ENCODE measurements at regions not wholly inside any gene's neighbourhood (a gene's known extent, or its start where the extent isn't known, plus 50 kb on each side); places are given as distances from the start of the nearest gene placed in this dataset.
A peak's percentile ranks its signal among the peaks of the same experiment; 100 is the strongest.

GRCh38 chr7:91565499-91566401 lies 301.5 kb downstream of the FZD1 start (continued):
- TF ChIP-seq, protein P1, sequence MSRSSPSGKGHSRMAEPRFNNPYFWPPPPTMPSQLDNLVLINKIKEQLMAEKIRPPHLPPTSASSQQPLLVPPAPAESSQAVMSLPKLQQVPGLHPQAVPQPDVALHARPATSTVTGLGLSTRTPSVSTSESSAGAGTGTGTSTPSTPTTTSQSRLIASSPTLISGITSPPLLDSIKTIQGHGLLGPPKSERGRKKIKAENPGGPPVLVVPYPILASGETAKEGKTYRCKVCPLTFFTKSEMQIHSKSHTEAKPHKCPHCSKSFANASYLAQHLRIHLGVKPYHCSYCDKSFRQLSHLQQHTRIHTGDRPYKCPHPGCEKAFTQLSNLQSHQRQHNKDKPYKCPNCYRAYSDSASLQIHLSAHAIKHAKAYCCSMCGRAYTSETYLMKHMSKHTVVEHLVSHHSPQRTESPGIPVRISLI (CRISPR knock-in tag; IDR thresholded peaks at IDR 0.05; ENCODE audit: borderline replicate concordance): no peak
- TF ChIP-seq HOXA9 (CRISPR knock-in tag; IDR thresholded peaks at IDR 0.05; ENCODE audit: borderline replicate concordance) (no peak), ZMAT5 (CRISPR knock-in tag; IDR thresholded peaks at IDR 0.05; ENCODE audit: borderline replicate concordance, low read depth) (no peak), SCMH1 (CRISPR knock-in tag; IDR thresholded peaks at IDR 0.05; ENCODE audit: borderline replicate concordance) (no peak), DNMT3B (CRISPR knock-in tag; conservative IDR thresholded peaks at IDR 0.05) (no peak), MIXL1 (CRISPR knock-in tag; IDR thresholded peaks at IDR 0.05) (no peak), ZFX (CRISPR knock-in tag; IDR thresholded peaks at IDR 0.05; ENCODE audit: low read depth) (peak; percentile 53), SP140L (CRISPR knock-in tag; IDR thresholded peaks at IDR 0.05; ENCODE audit: borderline replicate concordance) (no peak), NR2F2 (IDR thresholded peaks at IDR 0.05; ENCODE audit: borderline replicate concordance, low read depth) (peak; percentile 49; the same call in 1 of the 2 replicates), HOMEZ (CRISPR knock-in tag; IDR thresholded peaks at IDR 0.05; ENCODE audit: low read depth) (no peak), ZC3H13 (CRISPR knock-in tag; IDR thresholded peaks at IDR 0.05) (no peak), GABPB1 (CRISPR knock-in tag; IDR thresholded peaks at IDR 0.05) (no peak), ZBTB33 (CRISPR knock-in tag; IDR thresholded peaks at IDR 0.05) (no peak), ZSCAN20 (CRISPR knock-in tag; IDR thresholded peaks at IDR 0.05; ENCODE audit: borderline replicate concordance) (no peak), ZBTB7A (CRISPR knock-in tag; IDR thresholded peaks at IDR 0.05) (no peak), CHCHD3 (CRISPR knock-in tag; IDR thresholded peaks at IDR 0.05) (no peak)
- TF ChIP-seq, protein P2, sequence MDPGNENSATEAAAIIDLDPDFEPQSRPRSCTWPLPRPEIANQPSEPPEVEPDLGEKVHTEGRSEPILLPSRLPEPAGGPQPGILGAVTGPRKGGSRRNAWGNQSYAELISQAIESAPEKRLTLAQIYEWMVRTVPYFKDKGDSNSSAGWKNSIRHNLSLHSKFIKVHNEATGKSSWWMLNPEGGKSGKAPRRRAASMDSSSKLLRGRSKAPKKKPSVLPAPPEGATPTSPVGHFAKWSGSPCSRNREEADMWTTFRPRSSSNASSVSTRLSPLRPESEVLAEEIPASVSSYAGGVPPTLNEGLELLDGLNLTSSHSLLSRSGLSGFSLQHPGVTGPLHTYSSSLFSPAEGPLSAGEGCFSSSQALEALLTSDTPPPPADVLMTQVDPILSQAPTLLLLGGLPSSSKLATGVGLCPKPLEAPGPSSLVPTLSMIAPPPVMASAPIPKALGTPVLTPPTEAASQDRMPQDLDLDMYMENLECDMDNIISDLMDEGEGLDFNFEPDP (CRISPR knock-in tag; conservative IDR thresholded peaks at IDR 0.05): no peak
- TF ChIP-seq, protein P3, sequence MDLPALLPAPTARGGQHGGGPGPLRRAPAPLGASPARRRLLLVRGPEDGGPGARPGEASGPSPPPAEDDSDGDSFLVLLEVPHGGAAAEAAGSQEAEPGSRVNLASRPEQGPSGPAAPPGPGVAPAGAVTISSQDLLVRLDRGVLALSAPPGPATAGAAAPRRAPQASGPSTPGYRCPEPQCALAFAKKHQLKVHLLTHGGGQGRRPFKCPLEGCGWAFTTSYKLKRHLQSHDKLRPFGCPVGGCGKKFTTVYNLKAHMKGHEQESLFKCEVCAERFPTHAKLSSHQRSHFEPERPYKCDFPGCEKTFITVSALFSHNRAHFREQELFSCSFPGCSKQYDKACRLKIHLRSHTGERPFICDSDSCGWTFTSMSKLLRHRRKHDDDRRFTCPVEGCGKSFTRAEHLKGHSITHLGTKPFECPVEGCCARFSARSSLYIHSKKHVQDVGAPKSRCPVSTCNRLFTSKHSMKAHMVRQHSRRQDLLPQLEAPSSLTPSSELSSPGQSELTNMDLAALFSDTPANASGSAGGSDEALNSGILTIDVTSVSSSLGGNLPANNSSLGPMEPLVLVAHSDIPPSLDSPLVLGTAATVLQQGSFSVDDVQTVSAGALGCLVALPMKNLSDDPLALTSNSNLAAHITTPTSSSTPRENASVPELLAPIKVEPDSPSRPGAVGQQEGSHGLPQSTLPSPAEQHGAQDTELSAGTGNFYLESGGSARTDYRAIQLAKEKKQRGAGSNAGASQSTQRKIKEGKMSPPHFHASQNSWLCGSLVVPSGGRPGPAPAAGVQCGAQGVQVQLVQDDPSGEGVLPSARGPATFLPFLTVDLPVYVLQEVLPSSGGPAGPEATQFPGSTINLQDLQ (CRISPR knock-in tag; IDR thresholded peaks at IDR 0.05): no peak

Data from HepG2 (cell line).